GM19239 (cell line): ENCODE measurements at regions not wholly inside any gene's neighbourhood (a gene's known extent, or its start where the extent isn't known, plus 50 kb on each side); places are given as distances from the start of the nearest gene placed in this dataset.
"Not testable (repeated sequence)": the region's sequence is repeated elsewhere in the genome, so short reads cannot be mapped to it uniquely, and the experiment has no call there.

Experiments used
- DNase-seq: peaks from one replicate; pipeline ENCODE4 v3.0.0; 2011; ENCODE audit warnings: low spot score; ENCODE audit not compliant: insufficient read length
- FAIRE-seq: peaks from 2 replicates; lab custom pipeline; 2011; peaks lifted over from hg19 to GRCh38; lab: Jason Lieb, UNC

DNA sequence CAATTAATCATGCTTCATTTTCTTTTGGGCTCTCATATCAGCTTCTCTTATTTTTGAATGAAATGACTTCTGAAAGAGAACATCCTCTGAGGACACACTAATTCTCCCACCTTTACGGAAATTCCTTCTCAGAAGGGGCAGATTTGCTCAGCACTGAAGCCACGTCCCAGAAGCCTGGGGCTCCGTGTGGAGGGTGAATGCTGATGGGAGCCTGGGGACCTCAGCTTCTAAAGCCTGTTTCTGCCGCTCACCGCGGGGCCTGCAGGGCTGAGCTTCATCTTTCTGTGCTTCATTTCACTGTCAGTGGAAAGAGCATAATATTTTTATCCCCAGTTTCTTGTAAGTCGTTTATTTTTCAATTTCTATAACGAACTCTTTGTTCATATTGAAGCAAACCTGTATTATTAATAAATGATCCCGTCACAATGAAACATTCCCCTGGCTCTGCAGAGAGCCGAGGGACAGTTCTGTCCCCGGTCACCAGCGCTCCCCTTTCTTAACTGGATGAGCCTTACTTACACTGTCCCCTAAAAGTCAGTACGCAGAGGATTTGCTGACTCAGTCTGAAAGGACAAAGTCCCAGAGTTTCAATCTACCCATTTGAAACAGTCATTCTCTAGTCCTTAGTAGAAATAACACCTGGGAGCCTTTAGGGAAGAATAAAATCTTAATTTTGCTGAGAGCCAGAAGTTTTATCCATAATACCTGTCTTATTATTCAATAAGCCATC is 364.6 kb upstream of the FAT1 start:
- FAIRE-seq, result no peak
- no peak for DNase-seq

DNA sequence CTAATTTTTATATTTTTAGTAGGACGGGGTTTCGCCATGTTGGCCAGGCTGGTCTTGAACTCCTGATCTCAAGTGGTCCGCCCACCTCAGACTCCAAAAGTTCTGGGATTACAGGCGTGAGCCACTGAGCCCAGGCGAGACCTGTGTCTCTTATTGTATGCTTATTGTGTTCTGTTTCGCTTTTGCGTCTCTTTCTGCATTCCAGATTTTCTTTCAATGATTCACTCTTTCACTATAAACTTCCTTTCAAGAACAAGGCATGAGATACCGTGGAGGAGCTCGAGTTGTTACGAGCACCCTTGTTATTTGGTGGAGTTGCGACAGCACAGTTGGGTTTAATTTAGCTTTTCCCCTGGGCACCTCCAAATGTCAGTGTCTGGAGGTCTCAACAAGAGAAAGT is 366.7 kb upstream of the FAT1 start:
- DNase-seq (no peak), FAIRE-seq (no peak)

DNA sequence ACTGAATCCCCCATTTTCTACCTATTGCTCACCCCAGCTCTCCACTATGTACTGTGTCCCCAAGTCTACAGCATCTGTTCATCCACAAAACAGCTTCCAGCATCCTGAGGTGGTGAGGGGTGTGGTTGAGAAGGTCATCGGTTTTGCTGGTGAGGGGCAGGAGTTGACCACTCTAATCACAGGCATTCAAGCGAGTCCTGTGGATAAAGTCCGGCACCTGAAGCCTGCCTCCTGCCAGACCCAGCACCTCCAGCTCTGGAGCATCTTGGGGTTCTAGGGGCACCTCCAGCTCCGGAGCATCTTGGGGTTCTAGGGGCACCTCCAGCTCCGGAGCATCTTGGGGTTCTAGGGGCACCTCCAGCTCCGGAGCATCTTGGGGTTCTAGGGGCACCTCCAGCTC is 367.2 kb upstream of the FAT1 start:
- not testable (repeated sequence) for DNase-seq, FAIRE-seq

DNA sequence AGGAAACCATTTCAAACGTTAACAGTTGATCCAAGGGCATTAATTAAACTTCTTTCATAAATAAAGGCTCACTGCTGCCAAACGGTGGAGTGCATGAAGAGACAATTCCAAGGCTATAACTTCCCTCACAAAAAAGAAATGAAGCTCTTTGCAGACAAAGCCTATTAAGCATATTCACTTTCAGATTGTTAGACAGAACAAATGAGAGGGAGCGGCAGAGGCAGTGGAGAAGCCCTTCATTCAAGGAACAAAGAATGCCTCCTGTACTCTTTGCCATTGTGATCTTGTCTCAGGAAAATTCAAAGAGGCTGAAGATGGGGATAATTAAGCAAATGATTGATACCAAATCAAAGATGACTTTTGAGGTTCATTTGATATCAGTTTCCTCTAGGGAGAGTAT is 370.5 kb upstream of the FAT1 start:
- FAIRE-seq, result no peak
- no peak for DNase-seq

DNA sequence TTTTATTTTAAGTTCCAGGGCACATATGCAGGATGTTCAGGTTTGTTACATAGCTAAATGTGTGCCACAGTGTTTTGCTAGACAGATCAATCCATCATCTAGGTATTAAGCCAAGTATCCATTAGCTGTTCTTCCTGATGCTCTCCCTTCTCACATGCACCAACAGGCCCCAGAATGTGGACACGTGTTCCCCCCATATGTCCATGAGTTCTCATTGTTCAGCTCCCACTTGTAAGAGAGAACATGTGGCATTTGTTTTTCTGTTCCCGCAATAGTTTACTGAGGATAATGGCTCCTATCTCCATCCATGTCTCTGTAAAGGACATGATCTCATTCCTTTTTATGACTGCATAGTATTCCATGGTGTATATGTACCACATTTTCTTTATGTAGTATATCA is 374.8 kb upstream of the FAT1 start:
- no peak for FAIRE-seq

DNA sequence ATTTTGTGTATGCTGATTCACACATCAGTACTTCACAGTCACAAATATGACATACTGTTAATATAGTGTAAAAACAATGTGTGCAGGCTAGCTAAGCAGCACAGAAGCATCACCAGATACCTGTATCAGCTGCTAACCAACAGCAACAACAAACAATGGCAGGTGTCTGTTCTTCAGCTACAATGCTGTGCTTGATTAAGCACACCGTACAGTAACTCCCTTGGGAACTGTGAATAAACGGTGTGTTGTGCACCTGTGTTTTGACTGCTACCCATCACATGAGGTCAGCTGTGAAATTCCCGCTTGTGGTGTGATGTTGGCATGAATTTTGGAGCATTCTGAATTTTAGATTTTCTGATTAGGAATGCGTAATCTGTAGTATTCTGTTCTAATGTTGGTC is 379.7 kb upstream of the FAT1 start:
- FAIRE-seq (no peak), DNase-seq (no peak)

More for the DNA sequence above, 374.8 kb upstream of the FAT1 start:
- no peak for DNase-seq

DNA sequence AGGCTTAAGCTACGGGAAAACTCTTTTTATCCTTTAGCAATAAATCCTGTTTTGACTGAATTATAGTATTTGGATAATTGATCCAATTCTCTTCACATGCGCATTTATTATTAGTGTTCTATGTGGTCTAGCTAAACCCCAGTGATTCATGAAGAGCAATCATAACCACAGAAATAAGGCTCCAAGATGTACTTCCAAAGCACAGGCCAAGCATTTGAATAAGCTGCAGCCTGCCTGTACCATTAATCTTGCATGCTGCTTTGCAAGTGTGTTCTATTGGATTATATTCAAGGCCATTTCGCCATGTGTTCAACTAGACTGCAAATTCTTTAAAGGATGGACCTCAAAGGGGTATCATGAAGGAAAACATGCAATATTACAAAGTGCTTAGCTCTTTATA is 385.2 kb upstream of the FAT1 start:
- no peak for DNase-seq
- FAIRE-seq, result no peak

DNA sequence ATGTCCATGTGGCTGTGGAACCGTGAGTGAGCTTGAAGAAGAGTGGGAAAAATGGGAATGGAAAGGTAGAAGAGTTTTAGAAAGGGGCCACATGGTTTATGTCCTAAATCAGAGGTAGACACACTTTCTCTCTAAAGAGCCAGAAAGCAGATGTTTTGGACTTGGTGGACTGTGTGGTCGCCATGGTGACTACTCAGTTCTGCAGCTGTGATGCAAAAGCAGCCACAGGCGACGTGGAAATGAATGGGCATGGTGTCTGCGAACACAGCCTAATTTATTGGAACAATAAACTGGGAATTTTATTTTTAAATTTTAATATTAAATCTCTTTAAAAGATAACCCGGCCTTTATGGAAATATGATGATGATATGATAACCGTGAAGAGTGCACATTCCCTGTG is 386.0 kb upstream of the FAT1 start:
- FAIRE-seq, result no peak
- DNase-seq, result no peak

DNA sequence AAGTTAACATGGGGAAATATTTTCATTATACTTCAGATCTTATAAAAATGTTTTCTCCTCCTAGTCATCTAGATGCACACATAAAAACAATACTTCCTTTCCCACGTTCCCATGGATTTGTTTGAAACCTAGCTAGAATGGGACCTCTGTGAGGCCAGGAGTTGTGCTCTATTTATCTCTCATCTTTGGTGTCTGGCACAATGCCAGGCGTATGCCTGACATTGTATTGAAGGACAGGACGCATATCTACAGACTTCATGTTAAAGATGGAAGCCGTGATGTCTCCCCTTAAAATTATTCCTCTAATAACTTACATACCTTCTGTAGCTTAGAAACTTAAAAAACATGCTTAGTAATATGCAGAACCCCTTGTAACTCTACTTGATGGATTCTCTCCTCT is 394.5 kb upstream of the FAT1 start:
- FAIRE-seq, result no peak

DNA sequence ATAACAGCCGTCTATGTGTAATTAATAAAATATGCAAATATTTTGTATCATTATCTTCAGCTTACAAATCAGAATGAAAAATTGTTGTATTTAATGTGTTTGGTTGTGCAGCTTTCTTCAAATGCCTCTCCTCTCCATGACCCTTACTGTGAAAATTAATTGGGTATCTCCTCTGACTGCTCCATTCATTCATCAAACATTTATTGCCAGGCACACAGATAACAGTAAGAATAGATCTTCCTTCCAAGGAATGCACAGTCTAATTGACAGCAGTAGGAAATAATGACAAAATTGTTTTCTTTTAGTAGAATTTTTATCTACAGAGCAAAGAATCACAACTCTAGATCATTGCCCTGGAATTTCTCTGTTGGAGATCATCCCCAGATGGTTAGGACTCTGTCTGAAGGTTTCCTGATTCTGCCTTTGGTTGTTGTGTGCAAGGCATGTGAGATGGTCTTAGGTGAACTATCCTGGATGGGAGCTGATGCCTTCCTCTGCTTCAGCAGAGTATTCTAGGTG is 395.0 kb upstream of the FAT1 start:
- FAIRE-seq, result no peak
- DNase-seq, result no peak

More for the DNA sequence above, 394.5 kb upstream of the FAT1 start:
- DNase-seq, result no peak

DNA sequence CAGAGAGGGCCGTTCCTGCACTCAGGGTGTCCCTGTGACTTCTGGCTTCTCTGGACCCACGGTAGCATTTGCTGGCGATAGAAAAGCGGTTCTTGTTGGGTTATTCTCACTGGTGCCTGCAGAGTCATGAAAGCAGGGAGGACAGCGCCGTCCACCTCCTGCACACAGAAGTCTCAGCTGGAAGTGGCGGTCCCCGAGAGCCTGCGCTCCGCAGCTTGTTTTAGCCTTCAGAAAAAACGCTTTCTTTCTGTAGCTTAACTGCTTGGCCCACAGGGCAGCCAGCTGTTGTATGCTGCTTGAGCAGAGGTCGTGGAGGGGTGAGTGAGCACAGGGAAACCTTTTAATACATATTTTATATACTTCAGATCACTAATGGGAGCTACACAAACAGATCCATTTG is 400.7 kb upstream of the FAT1 start:
- no peak for FAIRE-seq
- no peak for DNase-seq

DNA sequence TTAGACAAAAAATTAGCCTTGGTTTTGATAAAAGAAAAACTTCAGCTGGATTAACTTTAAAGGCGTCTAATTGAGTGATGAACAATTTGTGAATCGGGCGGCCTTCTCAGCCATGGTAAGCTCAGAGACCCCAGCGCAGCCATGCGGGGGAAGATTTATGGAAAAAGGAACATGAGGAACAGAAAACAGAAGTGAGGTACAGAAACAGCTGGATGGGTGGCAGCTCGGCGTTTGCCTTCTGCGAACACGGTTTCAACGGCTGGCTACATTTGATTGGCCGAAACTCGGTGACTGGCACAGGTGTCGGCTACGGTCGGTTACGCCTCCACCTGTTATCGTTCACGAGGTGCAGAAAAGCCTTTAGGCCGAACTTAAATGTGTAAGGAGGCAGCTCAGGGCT is 401.4 kb upstream of the FAT1 start:
- DNase-seq (no peak), FAIRE-seq (no peak)

DNA sequence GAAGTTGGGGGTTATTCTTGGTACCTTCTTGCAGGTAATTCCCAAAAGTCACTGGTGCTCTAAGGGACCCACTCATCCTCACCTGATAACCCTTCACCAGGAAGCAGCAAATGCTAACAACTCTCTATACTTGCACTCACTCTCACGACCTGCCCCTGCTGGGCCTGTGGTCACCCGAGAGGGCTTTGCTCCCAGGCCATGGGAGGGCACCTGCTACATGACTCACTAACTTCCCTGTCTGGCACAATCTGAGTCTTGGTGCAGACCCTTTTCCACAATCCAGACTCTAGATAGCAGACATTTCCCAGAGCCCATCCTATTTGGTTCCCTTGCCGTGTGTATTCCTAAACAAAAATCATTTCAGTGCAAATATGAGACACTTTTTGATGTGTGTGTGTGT is 403.8 kb upstream of the FAT1 start:
- FAIRE-seq, result no peak

DNA sequence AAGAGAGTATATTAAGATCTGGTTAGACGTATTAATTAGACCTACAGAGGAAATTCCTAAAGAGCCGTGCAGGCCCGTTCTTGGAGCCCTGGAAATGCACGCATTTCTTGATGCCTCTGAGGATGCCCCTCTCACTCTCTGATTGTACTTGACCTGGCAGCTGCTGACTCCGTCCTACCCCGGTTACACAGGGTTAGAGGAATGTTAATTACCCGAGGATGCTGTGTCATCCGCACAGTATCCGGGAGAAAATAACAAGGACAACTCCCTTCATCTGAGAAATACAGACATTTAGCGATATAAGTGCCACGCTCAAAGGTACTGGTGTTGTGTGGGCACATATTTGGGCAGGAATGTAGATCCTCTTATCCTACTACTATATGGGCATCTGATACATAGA is 404.6 kb upstream of the FAT1 start:
- no peak for DNase-seq
- FAIRE-seq, result no peak

More for the DNA sequence above, 403.8 kb upstream of the FAT1 start:
- no peak for DNase-seq

DNA sequence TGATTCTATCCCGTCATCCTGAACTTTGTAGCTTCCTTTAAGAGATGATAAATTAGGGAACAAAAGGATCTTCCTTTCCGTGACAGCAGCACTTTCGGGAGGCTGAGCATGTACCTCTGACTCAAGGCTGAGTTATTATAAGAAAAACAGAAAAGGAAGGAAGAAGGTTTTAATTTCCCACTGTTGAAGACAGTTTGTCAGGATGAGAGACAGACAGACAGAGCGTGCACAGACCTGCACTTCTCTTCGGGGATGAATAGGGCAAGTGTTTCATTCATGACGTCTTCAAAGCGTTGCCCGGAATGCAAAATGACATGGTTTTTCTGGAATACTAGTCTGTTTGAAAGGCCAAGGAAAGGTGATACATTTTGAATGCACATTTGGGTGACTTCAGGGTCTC is 405.3 kb upstream of the FAT1 start:
- FAIRE-seq (no peak), DNase-seq (no peak)

DNA sequence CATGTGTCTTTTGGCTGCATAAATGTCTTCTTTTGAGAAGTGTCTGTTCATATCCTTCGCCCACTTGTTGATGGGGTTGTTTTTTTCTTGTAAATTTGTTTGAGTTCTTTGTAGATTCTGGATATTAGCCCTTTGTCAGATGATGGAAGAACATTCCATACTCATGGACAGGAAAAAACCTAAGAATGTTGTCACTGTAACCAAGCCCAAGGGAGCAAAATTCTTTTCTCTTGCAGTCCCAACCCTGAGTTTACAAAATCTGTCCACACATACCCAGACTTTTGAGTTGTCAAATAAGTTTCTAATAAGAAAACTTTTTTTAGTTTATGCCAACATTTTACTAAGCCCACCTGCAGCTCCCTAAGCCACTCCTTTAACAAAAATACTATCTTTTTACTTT is 408.2 kb upstream of the FAT1 start:
- not testable (repeated sequence) for FAIRE-seq

DNA sequence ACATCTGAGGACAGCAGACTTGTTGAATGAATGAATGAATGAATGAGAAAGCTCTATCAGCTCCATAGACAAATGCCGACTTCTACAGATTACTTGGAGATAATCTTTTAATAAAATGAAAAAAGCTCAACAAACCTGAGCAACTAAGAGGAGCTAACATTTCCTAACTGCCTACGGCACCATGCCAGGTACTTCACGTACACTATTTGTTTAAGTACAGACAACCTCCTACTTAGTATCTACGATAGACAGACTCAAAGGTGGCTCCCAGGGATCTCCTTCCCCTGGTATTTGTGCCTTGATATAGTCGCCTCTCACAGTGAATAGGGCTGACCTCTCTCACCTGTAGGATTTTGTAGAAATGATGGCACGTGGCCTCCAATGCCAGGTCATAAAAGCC is 412.2 kb upstream of the FAT1 start:
- DNase-seq (no peak), FAIRE-seq (no peak)

More for the DNA sequence above, 408.2 kb upstream of the FAT1 start:
- DNase-seq, result not testable (repeated sequence)

DNA sequence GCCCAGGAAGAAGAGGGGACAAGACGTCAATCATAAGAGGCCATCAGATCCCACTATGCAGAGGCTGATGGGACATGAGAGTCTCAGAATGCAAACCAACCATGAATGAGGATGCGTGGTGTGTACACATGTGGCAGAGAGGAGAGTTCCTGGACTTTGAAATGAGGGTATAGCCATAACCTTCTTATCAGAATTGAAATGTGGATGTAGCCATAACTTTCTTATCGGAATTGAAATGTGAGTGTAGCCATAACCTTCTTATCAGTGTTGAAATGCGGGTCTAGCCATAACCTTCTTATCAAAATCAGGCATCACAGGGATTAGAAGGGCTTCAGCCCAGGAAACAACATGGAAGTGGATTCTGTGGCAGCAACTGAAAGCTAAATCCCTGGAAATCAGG is 415.5 kb upstream of the FAT1 start:
- no peak for DNase-seq
- FAIRE-seq, result no peak

DNA sequence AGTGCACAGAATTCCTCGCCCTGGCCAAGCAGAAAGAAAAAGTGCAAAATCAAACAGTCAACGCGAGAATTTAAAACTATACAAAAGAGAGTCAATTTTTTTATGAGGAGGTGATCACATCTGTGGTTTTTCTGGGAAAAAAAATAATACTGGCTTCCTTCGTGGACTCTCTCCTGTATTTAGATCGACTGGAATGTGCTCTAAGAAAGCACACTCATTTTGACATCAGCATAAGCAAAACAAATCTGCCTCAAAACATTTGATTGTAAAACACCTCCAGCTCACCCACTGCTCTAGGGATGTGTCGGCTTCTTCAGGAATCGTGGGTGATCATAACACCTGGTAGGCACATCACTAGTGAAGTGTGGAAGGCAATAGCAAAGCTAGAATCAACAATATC is 417.4 kb upstream of the FAT1 start:
- DNase-seq, result no peak
- FAIRE-seq, result no peak

DNA sequence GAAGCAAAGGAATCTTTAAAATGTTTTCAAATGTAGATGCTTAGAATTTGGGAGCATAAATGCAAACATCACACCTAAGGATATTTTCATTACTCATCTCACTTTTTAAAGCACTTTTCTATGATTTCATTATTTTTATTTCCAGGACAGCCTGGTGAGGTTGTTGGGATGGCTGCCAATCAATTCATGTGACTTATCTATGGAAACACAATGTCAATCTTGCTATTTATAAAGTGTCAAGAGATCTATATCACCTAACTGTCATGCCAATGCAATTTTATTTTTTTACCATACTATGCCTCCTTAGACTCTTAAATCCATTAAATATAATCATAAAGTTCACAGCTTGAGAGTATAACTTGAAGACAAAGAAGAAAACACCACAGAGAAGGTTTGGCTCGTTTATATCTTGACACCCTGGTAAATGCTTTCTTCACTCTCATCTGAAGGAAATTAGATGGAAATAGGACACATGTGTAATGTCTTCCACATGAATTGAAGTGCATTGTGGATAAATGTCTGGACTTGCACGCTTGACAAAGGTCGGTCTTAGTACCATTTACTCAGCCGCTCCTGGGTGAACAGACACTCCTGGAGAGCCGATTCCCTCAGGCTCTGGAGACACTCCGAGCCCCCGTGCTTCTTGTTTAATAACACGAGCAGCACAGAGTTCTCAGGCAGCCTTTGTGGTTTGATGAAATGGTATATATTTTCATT is 425.7 kb upstream of the FAT1 start:
- no peak for FAIRE-seq
- no peak for DNase-seq

DNA sequence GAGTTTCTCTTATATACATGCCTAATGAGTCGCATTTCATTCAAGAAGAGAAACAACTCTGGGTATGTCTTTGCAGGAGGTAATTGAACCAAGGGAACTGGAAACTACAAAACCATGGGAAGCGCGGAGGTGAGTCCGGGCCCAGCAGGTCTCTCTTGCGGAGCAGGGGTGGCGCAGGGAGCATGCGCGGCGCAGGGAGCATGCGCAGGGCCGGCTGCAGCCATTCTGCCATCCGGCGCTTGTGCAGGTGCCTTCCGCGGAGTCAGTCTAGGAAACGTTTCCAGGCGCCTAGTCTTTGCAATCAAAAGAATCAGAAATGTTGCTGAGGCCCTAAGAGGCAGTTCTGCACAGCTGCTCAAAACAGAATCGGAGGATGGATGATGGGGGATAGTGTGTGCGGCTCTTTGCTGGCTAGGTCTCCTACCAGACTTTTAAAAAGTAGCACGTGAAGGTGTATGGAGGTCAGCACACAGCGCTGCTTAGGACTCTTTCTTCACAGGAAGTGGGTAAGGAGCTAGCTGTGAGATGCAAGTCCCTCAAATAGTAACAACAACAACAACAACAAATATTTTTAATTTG is 433.8 kb upstream of the FAT1 start:
- no peak for FAIRE-seq
- no peak for DNase-seq
